ENCODE measurements at regions not wholly inside any gene's neighbourhood (a gene's known extent, or its start where the extent isn't known, plus 50 kb on each side); places are given as distances from the start of the nearest gene placed in this dataset.

GRCh38 chr2:36074008-36074407, 281.6 kb upstream of the CRIM1 start:
- TF ChIP-seq CTCF (IDR thresholded peaks at IDR 0.05; ENCODE audit: insufficient read depth, low read length, poor library complexity, severe bottlenecking) (no peak), EZH2phosphoT487 (conservative IDR thresholded peaks at IDR 0.05; ENCODE audit: low read length) (no peak)

Data from SU-DHL-6 (cell line).